ENCODE measurements at regions not wholly inside any gene's neighbourhood (a gene's known extent, or its start where the extent isn't known, plus 50 kb on each side); places are given as distances from the start of the nearest gene placed in this dataset.

- Mint-ChIP-seq H3K27ac (no peak overlapping the region), H3K36me3 (no peaks in the 10 kb centered on the region), H3K4me3 (no peak overlapping the region)
These were observed 173.6 kb downstream of the ARL4A start for GRCh38 chr7:12861070-12861469.

GRCh38 chr7:12862146-12862545 is 174.7 kb downstream of the ARL4A start:
- Mint-ChIP-seq H3K27me3 (ENCODE audit: low read depth in 3 of 3) (peaks cover 0 to 2% (median 0%) of the 10 kb centered on the region in 3 donors), H3K4me3 (no peak overlapping the region), H3K27ac (no peak overlapping the region), H3K9me3 (no peaks in the 10 kb centered on the region), H3K36me3 (no peaks in the 10 kb centered on the region), H3K4me1 (no peaks in the 10 kb centered on the region)
- no peak for DNase-seq

More at GRCh38 chr7:12861070-12861469, 173.6 kb downstream of the ARL4A start:
- no peak for DNase-seq
- peaks cover 0 to under 1% (median 0%) of the 10 kb centered on the region in 6 donors for H3K9me3 Mint-ChIP-seq
- no peaks in the 10 kb centered on the region for H3K4me1 Mint-ChIP-seq
- peaks cover 0 to 2% (median 0%) of the 10 kb centered on the region in 3 donors for H3K27me3 Mint-ChIP-seq (ENCODE audit: low read depth in 3 of 3)

- Mint-ChIP-seq H3K9me3 (peaks cover 0 to 5% (median 0%) of the 10 kb centered on the region in 6 donors), H3K4me3 (no peak overlapping the region), H3K27ac (no peak overlapping the region), H3K27me3 (ENCODE audit: low read depth in 3 of 3) (peaks cover 0 to 2% (median 0%) of the 10 kb centered on the region in 3 donors), H3K36me3 (no peaks in the 10 kb centered on the region), H3K4me1 (no peaks in the 10 kb centered on the region)
- no peak for DNase-seq
These were observed 177.1 kb downstream of the ARL4A start for GRCh38 chr7:12864470-12865046.

GRCh38 chr7:12865593-12865992 is 178.2 kb downstream of the ARL4A start:
- no peak for DNase-seq
- Mint-ChIP-seq H3K4me1 (no peaks in the 10 kb centered on the region), H3K27ac (no peak overlapping the region), H3K4me3 (no peak overlapping the region), H3K36me3 (no peaks in the 10 kb centered on the region), H3K9me3 (peaks cover 0 to 5% (median 0%) of the 10 kb centered on the region in 6 donors), H3K27me3 (ENCODE audit: low read depth in 3 of 3) (no peaks in the 10 kb centered on the region)

GRCh38 chr7:12866207-12866606 is 178.8 kb downstream of the ARL4A start:
- no peak for DNase-seq
- no peaks in the 10 kb centered on the region for H3K4me1 Mint-ChIP-seq
- H3K9me3 Mint-ChIP-seq, result peaks cover 0 to 5% (median 0%) of the 10 kb centered on the region in 6 donors
- H3K27ac Mint-ChIP-seq, result no peak overlapping the region
- no peaks in the 10 kb centered on the region for H3K27me3 Mint-ChIP-seq (ENCODE audit: low read depth in 3 of 3)
- H3K36me3 Mint-ChIP-seq, result no peaks in the 10 kb centered on the region
- no peak overlapping the region for H3K4me3 Mint-ChIP-seq

GRCh38 chr7:12868027-12868426 is 180.6 kb downstream of the ARL4A start:
- peaks cover 0 to 5% (median 0%) of the 10 kb centered on the region in 6 donors for H3K9me3 Mint-ChIP-seq
- no peak overlapping the region for H3K27ac Mint-ChIP-seq
- DNase-seq, result no peak
- no peaks in the 10 kb centered on the region for H3K27me3 Mint-ChIP-seq (ENCODE audit: low read depth in 3 of 3)
- no peaks in the 10 kb centered on the region for H3K36me3 Mint-ChIP-seq
- H3K4me1 Mint-ChIP-seq, result no peaks in the 10 kb centered on the region
- no peak overlapping the region for H3K4me3 Mint-ChIP-seq

- Mint-ChIP-seq H3K4me3 (no peak overlapping the region), H3K4me1 (no peaks in the 10 kb centered on the region), H3K27me3 (ENCODE audit: low read depth in 3 of 3) (no peaks in the 10 kb centered on the region), H3K27ac (no peak overlapping the region), H3K36me3 (no peaks in the 10 kb centered on the region), H3K9me3 (peaks cover 0 to 5% (median 0%) of the 10 kb centered on the region in 6 donors)
- DNase-seq, result no peak
These were observed 182.8 kb downstream of the ARL4A start for GRCh38 chr7:12870219-12870618.

- no peaks in the 10 kb centered on the region for H3K27me3 Mint-ChIP-seq (ENCODE audit: low read depth in 3 of 3)
- H3K4me3 Mint-ChIP-seq, result no peak overlapping the region
- peaks cover 0 to 5% (median 0%) of the 10 kb centered on the region in 6 donors for H3K9me3 Mint-ChIP-seq
- no peak overlapping the region for H3K27ac Mint-ChIP-seq
- no peaks in the 10 kb centered on the region for H3K36me3 Mint-ChIP-seq
- H3K4me1 Mint-ChIP-seq, result no peaks in the 10 kb centered on the region
- DNase-seq, result no peak
These were observed 185.1 kb downstream of the ARL4A start for GRCh38 chr7:12872487-12872886.

GRCh38 chr7:12873571-12873970 is 186.1 kb downstream of the ARL4A start:
- no peak overlapping the region for H3K27ac Mint-ChIP-seq
- no peak overlapping the region for H3K4me3 Mint-ChIP-seq
- H3K9me3 Mint-ChIP-seq, result peaks cover 0 to 4% (median 0%) of the 10 kb centered on the region in 6 donors

GRCh38 chr7:12879139-12879538 is 191.7 kb downstream of the ARL4A start:
- no peak for DNase-seq
- Mint-ChIP-seq H3K27ac (no peak overlapping the region), H3K9me3 (peaks cover 0 to 2% (median 0%) of the 10 kb centered on the region in 6 donors), H3K4me3 (no peak overlapping the region), H3K27me3 (ENCODE audit: low read depth in 3 of 3) (peaks cover 0 to 6% (median 0%) of the 10 kb centered on the region in 3 donors), H3K36me3 (no peaks in the 10 kb centered on the region), H3K4me1 (no peaks in the 10 kb centered on the region)

More at GRCh38 chr7:12873571-12873970, 186.1 kb downstream of the ARL4A start:
- DNase-seq, result no peak
- Mint-ChIP-seq H3K36me3 (no peaks in the 10 kb centered on the region), H3K4me1 (no peaks in the 10 kb centered on the region), H3K27me3 (ENCODE audit: low read depth in 3 of 3) (no peaks in the 10 kb centered on the region)

GRCh38 chr7:12881712-12882111 is 194.3 kb downstream of the ARL4A start:
- DNase-seq, result no peak
- Mint-ChIP-seq H3K27ac (no peak overlapping the region), H3K4me1 (no peaks in the 10 kb centered on the region), H3K36me3 (no peaks in the 10 kb centered on the region), H3K9me3 (peaks cover 0 to 2% (median 0%) of the 10 kb centered on the region in 6 donors), H3K27me3 (ENCODE audit: low read depth in 3 of 3) (peaks cover 0 to 8% (median 0%) of the 10 kb centered on the region in 3 donors), H3K4me3 (no peak overlapping the region)

- Mint-ChIP-seq H3K36me3 (no peaks in the 10 kb centered on the region), H3K9me3 (peaks cover 0 to 2% (median 0%) of the 10 kb centered on the region in 6 donors), H3K27me3 (ENCODE audit: low read depth in 3 of 3) (peaks cover 0 to 8% (median 0%) of the 10 kb centered on the region in 3 donors), H3K4me1 (no peaks in the 10 kb centered on the region), H3K4me3 (no peak overlapping the region), H3K27ac (no peak overlapping the region)
- no peak for DNase-seq
These were observed 195.3 kb downstream of the ARL4A start for GRCh38 chr7:12882710-12883109.

- no peaks in the 10 kb centered on the region for H3K4me1 Mint-ChIP-seq
- H3K4me3 Mint-ChIP-seq, result no peak overlapping the region
- H3K9me3 Mint-ChIP-seq, result peaks cover 0 to 4% (median 0%) of the 10 kb centered on the region in 6 donors
- no peaks in the 10 kb centered on the region for H3K36me3 Mint-ChIP-seq
- no peak for DNase-seq
- peaks cover 0 to 8% (median 1%) of the 10 kb centered on the region in 3 donors for H3K27me3 Mint-ChIP-seq (ENCODE audit: low read depth in 3 of 3)
- H3K27ac Mint-ChIP-seq, result no peak overlapping the region
These were observed 196.6 kb downstream of the ARL4A start for GRCh38 chr7:12884033-12884432.

GRCh38 chr7:12884856-12885440 is 197.5 kb downstream of the ARL4A start:
- Mint-ChIP-seq H3K36me3 (no peaks in the 10 kb centered on the region), H3K27me3 (ENCODE audit: low read depth in 3 of 3) (peaks cover 0 to 8% (median 1%) of the 10 kb centered on the region in 3 donors)

More at GRCh38 chr7:12884856-12885440, 197.5 kb downstream of the ARL4A start:
- Mint-ChIP-seq H3K4me3 (no peak overlapping the region), H3K27ac (no peak overlapping the region), H3K9me3 (peaks cover 0 to 4% (median 0%) of the 10 kb centered on the region in 6 donors), H3K4me1 (no peaks in the 10 kb centered on the region)
- no peak for DNase-seq
